Endodermal cell (in vitro differentiated cells): ENCODE measurements at regions not wholly inside any gene's neighbourhood (a gene's known extent, or its start where the extent isn't known, plus 50 kb on each side); places are given as distances from the start of the nearest gene placed in this dataset.
"Not testable (repeated sequence)": the region's sequence is repeated elsewhere in the genome, so short reads cannot be mapped to it uniquely, and the experiment has no call there.

ENCODE experiments used
- DNase-seq: peaks from one replicate; pipeline ENCODE4 v3.0.0-alpha.2; 2017
- H3K27ac ChIP-seq: 2 replicates; pipeline ENCODE4 v1.5.1; 2013; ENCODE audit warnings: mild to moderate bottlenecking, low read depth, low read length, moderate library complexity
- H3K27me3 ChIP-seq: 2 replicates; pipeline ENCODE4 v1.6.1; 2013; ENCODE audit warnings: mild to moderate bottlenecking, low read length, moderate library complexity; ENCODE audit not compliant: insufficient read depth, control insufficient read depth, poor library complexity, severe bottlenecking
- H3K36me3 ChIP-seq: 2 replicates; pipeline ENCODE4 v1.7.0; 2013; ENCODE audit warnings: mild to moderate bottlenecking, low read length, moderate library complexity; ENCODE audit not compliant: control insufficient read depth, insufficient read depth
- H3K4me1 ChIP-seq: one replicate; pipeline ENCODE4 v1.7.0; 2013; ENCODE audit warnings: low read length; ENCODE audit not compliant: control insufficient read depth, insufficient read depth
- H3K4me3 ChIP-seq: 2 replicates; pipeline ENCODE4 v1.5.1; 2013; ENCODE audit warnings: mild to moderate bottlenecking, low read length, moderate library complexity
- H3K9ac ChIP-seq: 2 replicates; pipeline ENCODE4 v1.6.1; 2013; ENCODE audit warnings: mild to moderate bottlenecking, low read length, moderate library complexity; ENCODE audit not compliant: poor library complexity, severe bottlenecking; ENCODE audit errors: extremely low read depth
- H3K9me3 ChIP-seq: 2 replicates; pipeline ENCODE4 v1.6.1; 2013; ENCODE audit warnings: mild to moderate bottlenecking, low read length, moderate library complexity; ENCODE audit not compliant: control insufficient read depth
- H3K27ac Mint-ChIP-seq: 2 replicates; pipeline ENCODE4 v1.8.0; 2020; ENCODE audit warnings: mixed read lengths
- H3K27me3 Mint-ChIP-seq: 2 replicates; pipeline ENCODE4 v1.8.0; 2021; ENCODE audit warnings: mild to moderate bottlenecking, mixed read lengths; ENCODE audit not compliant: insufficient read depth
- H3K36me3 Mint-ChIP-seq: 2 replicates; pipeline ENCODE4 v1.8.0; 2020; ENCODE audit warnings: low read depth, mixed read lengths
- H3K4me1 Mint-ChIP-seq: 2 replicates; pipeline ENCODE4 v1.8.0; 2020; ENCODE audit warnings: mixed read lengths
- H3K4me3 Mint-ChIP-seq: 2 replicates; pipeline ENCODE4 v1.8.0; 2020; ENCODE audit warnings: mild to moderate bottlenecking, moderate library complexity, mixed read lengths
- H3K9me3 Mint-ChIP-seq: 2 replicates; pipeline ENCODE4 v1.8.0; 2020; ENCODE audit warnings: mild to moderate bottlenecking, mixed read lengths
- WGBS, 2 experiments: methylation state at CpG; one replicate each; pipeline versions ENCODE4 v1.1.5 to v1.1.7; 2013; ENCODE audit warnings: missing lambda C conversion rate in 2 of 2, mixed read lengths in 1 of 2; ENCODE audit not compliant: insufficient coverage in 1 of 2, insufficient read length in 1 of 2; 5-methylcytosine and 5-hydroxymethylcytosine counted together
- TF ChIP-seq, protein P1 (sequence below): fragments of 200-600 bp; sonication (generic); conservative IDR thresholded peaks from 2 replicates; pipeline ENCODE4 v1.5.0; 2021; ENCODE audit warnings: antibody characterized with exemption, mild to moderate bottlenecking

DNA sequence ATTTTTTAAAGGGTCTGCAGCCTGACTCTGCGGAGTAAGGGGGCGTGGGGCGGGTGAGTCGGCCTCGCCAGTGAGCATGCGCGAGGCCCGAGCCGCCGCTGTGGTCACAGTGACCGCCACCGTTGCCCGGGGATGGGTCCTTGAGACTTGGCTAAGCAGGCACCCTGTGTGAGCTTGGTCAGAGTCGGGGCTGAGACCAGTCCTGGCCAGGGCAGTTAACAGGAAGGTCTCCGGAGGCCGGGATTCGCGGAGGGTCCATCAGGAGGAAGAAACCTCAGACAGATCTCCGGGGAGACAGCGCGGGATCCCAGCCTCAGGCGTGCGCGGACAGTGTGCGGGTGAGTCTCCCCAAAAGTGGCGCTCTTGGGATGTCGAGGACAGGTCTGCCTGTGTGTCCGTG, 1384.4 kb upstream of the PCDH10 start:
- Histone ChIP-seq H3K9me3 (no peaks in the 10 kb centered on the region), H3K27me3 (no peaks in the 10 kb centered on the region), H3K4me1 (no peaks in the 10 kb centered on the region), H3K27ac (no peak overlapping the region), H3K4me3 (no peak overlapping the region), H3K9ac (no peak overlapping the region), H3K36me3 (no peaks in the 10 kb centered on the region)
- Mint-ChIP-seq H3K36me3 (no peaks in the 10 kb centered on the region), H3K9me3 (peaks cover 7% of the 10 kb centered on the region), H3K4me1 (no peaks in the 10 kb centered on the region), H3K27ac (no peak overlapping the region), H3K27me3 (no peaks in the 10 kb centered on the region), H3K4me3 (no peak overlapping the region)
- DNase-seq: no peak
- 93 to 96% methylated on average over 14 to 28 of the region's 28 CpGs for WGBS, 2 experiments
- TF ChIP-seq, protein P1, sequence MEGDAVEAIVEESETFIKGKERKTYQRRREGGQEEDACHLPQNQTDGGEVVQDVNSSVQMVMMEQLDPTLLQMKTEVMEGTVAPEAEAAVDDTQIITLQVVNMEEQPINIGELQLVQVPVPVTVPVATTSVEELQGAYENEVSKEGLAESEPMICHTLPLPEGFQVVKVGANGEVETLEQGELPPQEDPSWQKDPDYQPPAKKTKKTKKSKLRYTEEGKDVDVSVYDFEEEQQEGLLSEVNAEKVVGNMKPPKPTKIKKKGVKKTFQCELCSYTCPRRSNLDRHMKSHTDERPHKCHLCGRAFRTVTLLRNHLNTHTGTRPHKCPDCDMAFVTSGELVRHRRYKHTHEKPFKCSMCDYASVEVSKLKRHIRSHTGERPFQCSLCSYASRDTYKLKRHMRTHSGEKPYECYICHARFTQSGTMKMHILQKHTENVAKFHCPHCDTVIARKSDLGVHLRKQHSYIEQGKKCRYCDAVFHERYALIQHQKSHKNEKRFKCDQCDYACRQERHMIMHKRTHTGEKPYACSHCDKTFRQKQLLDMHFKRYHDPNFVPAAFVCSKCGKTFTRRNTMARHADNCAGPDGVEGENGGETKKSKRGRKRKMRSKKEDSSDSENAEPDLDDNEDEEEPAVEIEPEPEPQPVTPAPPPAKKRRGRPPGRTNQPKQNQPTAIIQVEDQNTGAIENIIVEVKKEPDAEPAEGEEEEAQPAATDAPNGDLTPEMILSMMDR: no peak

DNA sequence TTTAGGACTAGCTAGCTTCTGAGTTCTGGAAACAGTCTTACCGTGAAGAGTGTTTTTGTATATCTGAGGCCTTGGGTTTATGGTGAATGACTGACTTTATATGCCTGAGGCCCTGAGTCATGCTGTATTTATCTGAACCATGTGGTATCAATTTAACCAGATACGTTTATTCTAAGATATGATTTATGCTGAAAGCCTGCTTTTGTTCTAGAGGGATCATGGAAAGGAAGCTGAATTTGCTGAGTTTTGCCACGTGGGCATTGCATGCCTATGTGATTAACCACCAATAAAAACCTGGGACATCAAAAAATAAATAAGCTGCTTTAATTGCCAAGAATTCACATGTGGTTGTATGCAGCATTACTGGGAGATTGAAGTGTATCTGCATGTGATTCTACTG, 1374.7 kb upstream of the PCDH10 start:
- H3K4me3 Mint-ChIP-seq, DNase-seq, H3K4me1 ChIP-seq, H3K36me3 Mint-ChIP-seq, H3K27ac ChIP-seq, H3K27me3 Mint-ChIP-seq, H3K9me3 Mint-ChIP-seq, H3K36me3 ChIP-seq, H3K9me3 ChIP-seq, H3K4me3 ChIP-seq, H3K9ac ChIP-seq, H3K4me1 Mint-ChIP-seq, H3K27ac Mint-ChIP-seq, H3K27me3 ChIP-seq: not testable (repeated sequence)
- WGBS, 2 experiments: 78 to 90% methylated on average over 2 of the region's 3 CpGs

DNA sequence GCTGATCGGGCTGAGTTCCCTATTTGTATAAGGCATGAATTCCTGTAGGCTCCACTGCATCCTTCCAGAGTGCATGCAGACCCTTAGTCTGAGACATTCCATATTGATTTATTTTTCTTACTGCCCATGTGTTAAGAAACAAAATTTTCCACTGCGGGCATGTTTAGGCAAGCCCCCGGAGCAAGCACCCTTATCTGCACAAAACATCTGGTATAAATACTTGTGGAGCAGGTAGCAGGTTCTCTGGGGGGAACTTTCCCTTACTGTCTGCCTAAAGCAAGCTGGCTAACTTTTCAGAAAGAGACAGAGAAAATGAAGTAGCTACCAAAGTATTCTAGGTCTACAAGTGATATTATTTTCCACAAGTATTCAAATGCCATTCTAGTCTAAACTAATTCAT, 1338.5 kb upstream of the PCDH10 start:
- H3K27me3 ChIP-seq, H3K9ac ChIP-seq, H3K4me3 Mint-ChIP-seq, H3K36me3 ChIP-seq, DNase-seq, H3K27me3 Mint-ChIP-seq, H3K36me3 Mint-ChIP-seq, H3K27ac Mint-ChIP-seq, H3K27ac ChIP-seq, H3K4me1 Mint-ChIP-seq, H3K4me3 ChIP-seq, H3K4me1 ChIP-seq, H3K9me3 Mint-ChIP-seq, H3K9me3 ChIP-seq: not testable (repeated sequence)
- WGBS, 2 experiments: 88 to 100% methylated on average over 1 to 3 of the region's 3 CpGs
